GM19043 (cell line): ENCODE measurements at regions not wholly inside any gene's neighbourhood (a gene's known extent, or its start where the extent isn't known, plus 50 kb on each side); places are given as distances from the start of the nearest gene placed in this dataset.
"Not testable (repeated sequence)": the region's sequence is repeated elsewhere in the genome, so short reads cannot be mapped to it uniquely, and the experiment has no call there.

Experiments
- ATAC-seq: cut with Tn5 transposase; IDR thresholded peaks from one replicate; pipeline ENCODE4 v1.9.1; 2021; ENCODE audit warnings: low read depth; ENCODE audit not compliant: unreplicated experiment

DNA sequence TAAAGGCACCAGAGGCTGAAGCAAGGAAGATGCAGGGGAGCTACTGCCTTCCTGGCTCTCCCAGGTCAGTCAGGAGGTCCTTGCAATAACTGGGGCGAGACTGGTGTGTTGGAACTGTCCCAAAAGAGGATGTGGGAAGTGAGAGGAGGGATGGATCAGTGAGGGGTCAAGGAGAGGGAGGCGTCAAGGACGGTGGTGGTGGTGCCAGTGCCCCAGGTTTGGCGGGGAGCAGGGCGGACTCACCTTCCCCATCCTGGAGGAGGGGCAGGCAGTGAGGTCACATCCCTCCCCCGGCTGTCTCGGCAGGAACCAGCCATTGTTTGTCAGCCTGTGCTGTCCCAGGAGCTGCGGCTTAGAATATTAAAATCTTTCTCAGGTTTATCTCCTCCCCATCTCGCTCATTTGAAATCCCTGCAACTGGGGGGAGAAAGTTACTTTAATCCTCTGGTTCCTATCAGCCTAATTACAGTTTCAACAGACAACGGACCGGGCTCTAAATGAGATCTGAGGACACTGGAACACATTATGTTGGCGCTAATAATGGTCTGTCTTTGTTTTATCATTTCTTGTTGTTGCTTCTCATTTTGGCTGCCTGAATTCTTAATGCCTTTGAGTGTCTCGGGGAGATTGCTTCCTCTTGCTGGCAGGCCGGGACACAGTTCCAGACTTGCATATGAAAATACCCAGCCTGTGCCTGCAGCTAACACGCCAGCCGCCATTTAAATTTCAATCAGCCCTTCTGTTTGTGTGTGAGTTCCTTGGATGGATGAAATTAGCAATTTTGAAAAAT is 387.5 kb downstream of the RPS24 start:
- ATAC-seq = no peak

- ATAC-seq = not testable (repeated sequence)
Measured at GRCh38 chr10:78424050-78424449, 390.4 kb downstream of the RPS24 start.

DNA sequence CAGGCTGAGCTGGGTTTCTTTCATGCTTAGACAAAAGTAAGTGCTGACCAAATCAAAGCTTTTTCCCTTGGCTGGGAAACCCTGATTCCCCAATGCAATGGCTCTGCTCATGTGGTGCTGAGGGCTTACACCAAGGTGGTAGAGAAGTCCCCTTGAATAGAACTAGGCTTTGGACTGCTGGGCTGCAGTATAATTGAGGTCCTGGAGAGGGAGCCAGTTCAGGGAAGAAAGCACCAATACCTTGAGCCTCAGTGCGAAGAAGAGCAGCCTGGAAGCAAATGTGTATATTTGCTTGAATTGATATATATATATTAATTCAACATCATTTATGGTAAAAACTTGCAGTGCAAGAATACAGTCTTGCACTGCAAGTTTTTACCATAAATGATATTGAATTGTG is 391.1 kb downstream of the RPS24 start:
- ATAC-seq = no peak

- ATAC-seq = no peak
Measured at GRCh38 chr10:78426181-78426580, 392.5 kb downstream of the RPS24 start.

- ATAC-seq = no peak
Measured at GRCh38 chr10:78427497-78428031, 393.9 kb downstream of the RPS24 start.

- ATAC-seq = no peak
Measured at GRCh38 chr10:78428579-78428978, 394.9 kb downstream of the RPS24 start.

GRCh38 chr10:78429984-78430383 is 396.3 kb downstream of the RPS24 start:
- ATAC-seq = no peak

GRCh38 chr10:78432583-78432982 is 398.9 kb downstream of the RPS24 start:
- ATAC-seq = no peak

GRCh38 chr10:78433076-78433595 is 399.5 kb downstream of the RPS24 start:
- ATAC-seq = no peak

DNA sequence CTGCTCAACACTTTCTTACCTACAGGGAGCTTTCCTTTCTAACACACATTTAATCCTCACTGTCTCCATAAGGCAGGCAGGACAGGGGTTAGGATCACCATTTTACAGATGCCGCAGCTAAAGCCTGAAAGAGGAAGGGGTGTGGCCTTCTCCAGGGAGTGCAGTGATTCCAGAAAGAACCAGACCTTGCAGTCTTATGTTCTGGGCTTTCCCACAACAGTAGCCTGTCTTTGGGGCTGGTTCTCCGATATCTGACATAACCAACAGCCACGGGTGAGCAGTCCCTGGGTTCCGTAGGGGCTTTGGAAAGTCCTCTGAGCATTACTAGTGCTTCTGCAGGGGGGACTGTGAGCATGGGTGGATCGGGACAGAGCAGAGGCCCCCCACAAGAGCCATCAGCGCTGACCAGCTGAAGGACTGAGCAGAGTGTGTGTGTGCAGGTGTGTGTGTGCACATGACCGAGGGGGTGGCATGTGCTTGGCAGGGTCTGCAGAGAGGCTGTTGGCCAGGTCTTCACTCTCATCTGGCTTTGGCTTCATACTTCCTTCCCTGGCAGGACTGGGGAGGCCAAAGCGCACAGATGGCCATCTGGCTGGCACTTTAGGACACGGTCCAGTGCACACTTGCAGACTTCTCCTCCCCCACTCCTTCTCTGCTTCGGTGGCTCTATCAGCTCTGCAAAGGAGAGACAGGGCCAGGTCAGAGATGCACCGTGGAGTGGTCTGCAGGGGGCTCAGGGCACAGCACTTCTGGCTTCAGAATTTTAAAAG is 400.3 kb downstream of the RPS24 start:
- ATAC-seq = no peak

DNA sequence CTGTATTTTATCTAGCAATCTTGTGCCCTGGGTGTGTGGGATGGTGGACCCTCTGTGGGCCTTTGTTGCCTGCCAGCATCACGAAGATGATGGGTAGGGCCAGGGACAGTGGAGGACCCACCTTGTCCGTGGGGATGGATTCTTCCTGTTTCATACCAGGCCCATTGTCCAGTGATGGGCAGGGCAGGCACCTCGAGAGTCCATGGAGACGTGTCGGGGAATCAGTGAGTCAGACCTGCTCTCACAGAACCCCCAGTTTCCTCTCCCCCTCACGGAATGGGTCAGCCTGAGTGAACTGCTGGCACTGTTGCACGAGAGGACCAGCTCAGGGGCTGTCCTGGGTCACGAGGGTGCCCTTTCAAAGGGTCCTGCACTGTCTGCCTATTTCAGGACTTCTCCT is 401.2 kb downstream of the RPS24 start:
- ATAC-seq = no peak

- ATAC-seq = no peak
Measured at GRCh38 chr10:78435484-78436221, 402.0 kb downstream of the RPS24 start.

DNA sequence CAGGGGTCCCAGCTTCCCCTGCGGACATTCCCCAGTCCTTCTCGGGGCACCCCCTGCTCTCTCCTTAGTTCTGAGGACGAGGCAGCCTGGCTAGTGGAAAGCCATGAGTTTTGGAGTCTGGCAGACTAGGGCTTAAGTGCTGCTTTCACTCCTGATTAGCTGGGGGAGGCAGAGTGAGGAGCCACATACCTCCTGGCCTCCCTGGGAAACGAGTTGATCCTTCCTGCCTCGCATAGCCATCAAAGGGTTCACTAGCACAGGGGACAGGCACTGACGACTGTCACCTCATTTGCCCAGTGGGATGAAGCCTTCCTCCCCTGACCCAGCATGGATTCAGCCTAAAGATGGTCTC is 402.5 kb downstream of the RPS24 start:
- ATAC-seq = no peak

DNA sequence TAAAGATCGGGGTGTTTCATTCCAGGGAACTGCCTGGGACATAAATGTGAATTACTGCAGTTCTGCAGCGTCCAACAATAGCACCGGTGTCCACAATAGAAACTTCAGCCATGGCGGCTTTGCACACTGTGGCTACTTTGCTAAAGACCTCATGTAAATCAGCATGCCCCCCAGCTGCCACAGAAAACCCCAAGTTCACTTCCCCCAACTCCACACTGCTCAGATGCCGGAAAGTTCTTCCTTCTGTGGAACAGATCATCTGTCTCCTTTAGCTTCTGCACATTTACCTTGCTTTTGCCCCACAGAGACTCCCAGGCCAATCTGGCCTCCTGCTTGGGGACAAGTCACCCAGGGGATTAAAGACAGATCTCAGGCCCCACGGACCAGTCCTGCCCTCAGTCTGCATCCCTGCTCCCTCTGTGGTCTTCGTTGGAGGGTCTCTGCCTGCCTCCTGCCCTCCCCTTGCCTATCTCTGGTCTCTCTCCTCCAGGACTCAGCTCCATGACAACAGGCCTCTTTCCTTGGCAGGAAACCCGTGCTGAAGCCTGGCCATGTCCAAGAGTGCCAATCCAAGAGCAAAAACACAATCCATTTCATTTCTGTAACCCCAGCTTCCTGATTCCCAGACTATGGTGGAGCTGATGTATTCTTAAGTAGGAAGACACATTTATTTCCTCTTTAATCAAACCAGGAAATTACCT is 403.2 kb downstream of the RPS24 start:
- no peak for ATAC-seq

DNA sequence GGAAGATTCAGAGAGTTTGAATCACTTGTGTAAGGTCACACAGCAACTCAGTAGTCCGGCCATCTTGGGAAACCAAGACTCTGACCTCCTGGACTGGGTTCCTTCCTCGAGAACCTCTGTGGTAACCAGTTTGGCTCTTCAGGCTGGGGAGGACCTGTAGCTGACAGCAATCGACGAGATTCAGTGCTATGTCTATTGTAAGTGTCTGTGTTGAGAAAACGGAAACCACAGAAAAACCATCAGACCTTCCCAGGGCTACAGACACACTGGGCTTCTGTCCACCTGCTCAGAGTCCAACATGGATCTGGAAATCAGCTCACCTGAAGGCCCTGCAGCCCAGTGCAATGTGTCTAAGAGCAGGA is 403.7 kb downstream of the RPS24 start:
- no peak for ATAC-seq

- no peak for ATAC-seq
Measured at GRCh38 chr10:78437998-78438906, 404.6 kb downstream of the RPS24 start.

DNA sequence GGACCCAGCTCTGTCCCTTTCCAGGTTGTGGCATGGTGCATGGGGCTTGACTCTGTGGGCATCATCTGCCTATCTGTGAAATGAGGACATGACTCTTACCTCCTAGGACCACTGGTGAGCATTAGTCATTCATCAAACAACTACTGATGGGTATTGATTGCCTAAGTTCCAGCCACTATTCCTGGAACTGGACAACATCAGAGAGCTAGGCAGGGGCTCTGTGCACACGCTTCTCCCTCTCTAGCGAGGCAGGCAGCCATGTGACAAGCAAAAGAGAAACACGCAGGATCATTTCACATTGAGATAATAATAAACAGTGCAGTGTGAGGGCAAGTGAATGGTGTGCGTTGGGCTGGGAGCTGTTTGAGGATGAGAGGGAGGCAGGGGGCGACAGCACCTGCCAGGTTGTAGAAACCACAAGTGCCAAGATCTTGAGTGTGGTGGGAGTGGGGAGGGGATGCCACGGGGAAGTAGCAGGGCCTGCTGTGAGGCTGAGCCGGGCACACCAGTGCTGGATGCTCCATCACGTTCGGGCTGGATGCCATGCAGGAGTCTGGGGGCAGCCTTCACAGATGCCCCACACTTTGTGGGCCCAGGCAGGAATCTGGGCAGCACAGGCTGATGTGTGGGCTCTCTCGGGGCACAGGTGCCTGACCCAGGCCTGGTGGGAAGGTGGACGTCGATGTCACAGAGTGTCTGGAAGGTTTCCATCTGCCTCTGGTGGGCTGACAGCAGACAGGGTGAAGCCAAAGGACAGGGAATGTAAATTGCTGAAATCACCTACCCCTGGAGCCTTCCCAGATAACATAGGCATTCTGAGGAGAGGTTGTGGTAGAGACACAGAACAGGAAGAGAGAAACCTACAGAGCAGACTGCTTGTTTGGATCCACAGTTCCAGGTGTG is 405.5 kb downstream of the RPS24 start:
- ATAC-seq = no peak

- ATAC-seq = no peak
Measured at GRCh38 chr10:78441010-78441409, 407.3 kb downstream of the RPS24 start.
